Smooth muscle cell (in vitro differentiated cells): ENCODE measurements at regions not wholly inside any gene's neighbourhood (a gene's known extent, or its start where the extent isn't known, plus 50 kb on each side); places are given as distances from the start of the nearest gene placed in this dataset.

Source experiments
- DNase-seq: peaks from one replicate; lab custom pipeline; 2025; ENCODE audit not compliant: unreplicated experiment; lab: John Stamatoyannopoulos, UW
- H2AFZ ChIP-seq: fragments of 200-600 bp; sonication (generic); 2 replicates; pipeline ENCODE4 v1.6.0; 2016; ENCODE audit warnings: antibody characterized with exemption, low read depth, mild to moderate bottlenecking
- H3F3A ChIP-seq: fragments of 200-600 bp; sonication (generic); 2 replicates; pipeline ENCODE4 v1.6.0; 2017; ENCODE audit warnings: antibody characterized with exemption, low read depth
- H3K27ac ChIP-seq: fragments of 200-600 bp; sonication (generic); 2 replicates; pipeline ENCODE4 v1.5.1; 2016; ENCODE audit warnings: low read depth, mild to moderate bottlenecking
- H3K27me3 ChIP-seq: fragments of 200-600 bp; sonication (generic); 2 replicates; pipeline ENCODE4 v1.6.1; 2016; ENCODE audit warnings: low read depth, mild to moderate bottlenecking
- H3K36me3 ChIP-seq: fragments of 200-600 bp; sonication (generic); 2 replicates; pipeline ENCODE4 v1.5.1; 2016; ENCODE audit warnings: low read depth
- H3K4me1 ChIP-seq: fragments of 200-600 bp; sonication (generic); 2 replicates; pipeline ENCODE4 v1.5.1; 2016; ENCODE audit warnings: low read depth
- H3K4me2 ChIP-seq: fragments of 200-600 bp; sonication (generic); 2 replicates; pipeline ENCODE4 v1.6.0; 2016; ENCODE audit warnings: mild to moderate bottlenecking
- H3K4me3 ChIP-seq: fragments of 200-600 bp; sonication (generic); 2 replicates; pipeline ENCODE4 v1.5.1; 2016; ENCODE audit warnings: mild to moderate bottlenecking
- H3K79me2 ChIP-seq: fragments of 200-600 bp; sonication (generic); 2 replicates; pipeline ENCODE4 v1.6.0; 2016; ENCODE audit warnings: low read depth, mild to moderate bottlenecking
- H3K9ac ChIP-seq: fragments of 200-600 bp; sonication (generic); 2 replicates; pipeline ENCODE4 v1.6.0; 2016; ENCODE audit warnings: low read depth
- H3K9me3 ChIP-seq: fragments of 200-600 bp; sonication (generic); replicated peaks from 2 replicates; pipeline ENCODE4 v1.5.1; 2016; ENCODE audit warnings: low read depth
- H4K20me1 ChIP-seq: fragments of 200-600 bp; sonication (generic); 2 replicates; pipeline ENCODE4 v1.6.0; 2016; ENCODE audit warnings: low read depth
- CTCF ChIP-seq: fragments of 200-600 bp; sonication (generic); IDR thresholded peaks from 2 replicates; pipeline ENCODE4 v1.5.1; 2017; ENCODE audit warnings: borderline replicate concordance, mild to moderate bottlenecking, antibody characterized with exemption; ENCODE audit not compliant: insufficient read depth, poor library complexity, severe bottlenecking
- whole genome bisulfite sequencing: methylation state at CpG from one replicate; pipeline ENCODE4 v1.1.7; 2016; ENCODE audit warnings: low lambda C conversion rate; 5-methylcytosine and 5-hydroxymethylcytosine counted together

DNA sequence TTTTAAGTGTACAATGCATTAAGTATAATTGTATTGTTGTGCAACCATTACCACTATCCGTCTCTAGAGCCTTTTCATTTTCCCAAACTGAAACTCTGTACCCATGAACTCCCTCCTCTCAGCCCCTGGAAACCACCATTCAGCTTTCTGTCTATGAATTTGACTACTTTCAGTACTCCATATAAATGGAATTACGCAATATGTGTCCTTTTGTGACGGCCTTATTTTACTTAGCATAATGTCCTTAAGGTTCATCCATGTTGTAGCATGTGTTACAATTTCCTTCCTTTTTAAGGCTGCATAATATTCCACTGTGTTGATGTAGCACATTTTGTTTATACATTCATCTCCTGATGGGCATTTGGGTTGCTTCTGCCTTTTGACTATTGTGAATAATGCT lies 143.6 kb upstream of the KCNG1 start:
- 76% methylated on average over 3 of the region's 3 CpGs for WGBS
- Histone ChIP-seq H3K4me3 (no peak overlapping the region), H3K4me1 (no peaks in the 10 kb centered on the region), H3K79me2 (no peaks in the 10 kb centered on the region), H3K36me3 (no peaks in the 10 kb centered on the region), H3K4me2 (no peak overlapping the region), H4K20me1 (no peaks in the 10 kb centered on the region), H3K9me3 (no peaks in the 10 kb centered on the region), H2AFZ (no peak overlapping the region), H3K27me3 (no peaks in the 10 kb centered on the region), H3F3A (no peaks in the 10 kb centered on the region), H3K9ac (no peak overlapping the region), H3K27ac (no peak overlapping the region)
- no peak for TF ChIP-seq CTCF
- no peak for DNase-seq

DNA sequence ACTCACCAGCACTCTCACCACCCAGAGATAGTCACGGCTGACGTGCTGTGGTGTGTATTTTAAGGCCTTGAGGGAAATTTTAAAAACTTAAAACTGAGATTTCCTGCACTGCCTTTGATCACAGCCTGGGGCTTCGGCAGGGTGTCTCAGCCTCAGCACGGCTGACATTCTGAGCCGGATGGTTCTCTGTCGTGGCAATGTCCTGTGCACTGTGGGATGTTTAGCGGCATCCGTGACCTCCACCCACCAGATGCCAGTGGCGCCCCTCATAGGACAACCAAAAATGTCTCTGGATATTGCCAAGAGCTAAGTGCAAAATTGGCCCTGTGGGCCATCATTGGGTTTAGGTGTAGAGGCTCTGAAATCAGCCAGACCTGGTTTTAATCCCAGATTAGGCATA lies 142.2 kb upstream of the KCNG1 start:
- Histone ChIP-seq H3F3A (peaks cover 2% of the 10 kb centered on the region), H3K9ac (no peak overlapping the region), H3K27ac (no peak overlapping the region), H3K4me1 (no peaks in the 10 kb centered on the region), H3K79me2 (no peaks in the 10 kb centered on the region), H3K36me3 (no peaks in the 10 kb centered on the region), H3K4me3 (no peak overlapping the region), H3K9me3 (no peaks in the 10 kb centered on the region), H4K20me1 (no peaks in the 10 kb centered on the region), H2AFZ (no peak overlapping the region), H3K27me3 (no peaks in the 10 kb centered on the region), H3K4me2 (no peak overlapping the region)
- DNase-seq, result no peak
- TF ChIP-seq CTCF, result no peak
- WGBS, result 81% methylated on average over 9 of the region's 9 CpGs

DNA sequence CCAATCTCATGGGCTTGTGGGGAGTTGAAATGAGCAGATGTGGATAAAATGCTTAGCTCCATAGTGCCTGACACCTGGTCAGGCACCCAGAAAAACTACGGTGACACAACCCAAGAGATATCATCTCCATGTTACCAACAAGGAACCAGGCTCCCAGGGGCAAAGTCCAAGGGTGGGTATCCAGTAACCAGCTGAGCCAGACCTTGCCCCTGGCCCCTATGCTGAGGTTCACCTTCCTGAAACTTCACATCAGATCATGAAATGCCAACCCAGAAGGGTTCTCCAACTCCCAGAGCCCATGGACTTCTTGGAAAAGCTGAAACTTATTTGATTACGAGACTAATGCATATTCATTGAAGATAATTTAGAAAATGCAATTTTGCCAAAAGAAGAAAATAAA lies 141.8 kb upstream of the KCNG1 start:
- Histone ChIP-seq H3K27ac (no peak overlapping the region), H2AFZ (no peak overlapping the region), H3K79me2 (no peaks in the 10 kb centered on the region), H3F3A (peaks cover 6% of the 10 kb centered on the region), H3K36me3 (no peaks in the 10 kb centered on the region), H3K4me1 (no peaks in the 10 kb centered on the region), H3K4me3 (no peak overlapping the region), H3K27me3 (no peaks in the 10 kb centered on the region), H3K4me2 (no peak overlapping the region), H3K9ac (no peak overlapping the region), H3K9me3 (no peaks in the 10 kb centered on the region), H4K20me1 (no peaks in the 10 kb centered on the region)
- no peak for TF ChIP-seq CTCF
- WGBS, result 94% methylated on average over 2 of the region's 2 CpGs
- DNase-seq, result no peak

- H3K79me2 ChIP-seq, result no peaks in the 10 kb centered on the region
- no peak for DNase-seq
These were observed 141.2 kb upstream of the KCNG1 start for GRCh38 chr20:51163996-51164600.

More at GRCh38 chr20:51163996-51164600, 141.2 kb upstream of the KCNG1 start:
- H2AFZ ChIP-seq, result no peak overlapping the region
- no peak overlapping the region for H3K4me3 ChIP-seq
- TF ChIP-seq CTCF, result no peak
- H3K4me2 ChIP-seq, result no peak overlapping the region
- H3K9ac ChIP-seq, result no peak overlapping the region
- H3K4me1 ChIP-seq, result no peaks in the 10 kb centered on the region
- no peak overlapping the region for H3K27ac ChIP-seq
- no peaks in the 10 kb centered on the region for H3K9me3 ChIP-seq
- H3F3A ChIP-seq, result peaks cover 6% of the 10 kb centered on the region
- H4K20me1 ChIP-seq, result no peaks in the 10 kb centered on the region
- no peaks in the 10 kb centered on the region for H3K27me3 ChIP-seq
- no peaks in the 10 kb centered on the region for H3K36me3 ChIP-seq
- 73% methylated on average over 13 of the region's 13 CpGs for WGBS
